Upper lobe of left lung (tissue), 6 donors: ENCODE measurements at regions not wholly inside any gene's neighbourhood (a gene's known extent, or its start where the extent isn't known, plus 50 kb on each side); places are given as distances from the start of the nearest gene placed in this dataset.

Experiments used
- ATAC-seq, 2 donors: fragments of 200-7000 bp; cut with Tn5 transposase; one replicate each; pipeline ENCODE4 v1.9.1; 2022; ENCODE audit warnings: mild to moderate bottlenecking in 2 of 2, moderate library complexity in 2 of 2; ENCODE audit not compliant: low FRiP score in 2 of 2
- DNase-seq, 2 donors: peaks; one replicate each; pipeline ENCODE4 v3.0.0-alpha.2; 2019 to 2020
- H3K27ac ChIP-seq, 4 donors: fragments of 200-600 bp; sonication (generic); one replicate each; pipeline ENCODE4 v1.5.1; 2016 to 2019
- H3K27me3 ChIP-seq, 4 donors: fragments of 200-600 bp; sonication (generic); one replicate each; pipeline ENCODE4 v1.5.1; 2017 to 2019
- H3K36me3 ChIP-seq, 4 donors: fragments of 200-600 bp; sonication (generic); one replicate each; pipeline ENCODE4 v1.5.1; 2016 to 2019
- H3K4me1 ChIP-seq, 4 donors: fragments of 200-600 bp; sonication (generic); one replicate each; pipeline ENCODE4 v1.5.1; 2018 to 2019
- H3K4me3 ChIP-seq, 4 donors: fragments of 200-600 bp; sonication (generic); one replicate each; pipeline ENCODE4 v1.5.1; 2017 to 2019; ENCODE audit warnings: mild to moderate bottlenecking in 2 of 4, moderate library complexity in 1 of 4
- H3K9me3 ChIP-seq, 4 donors: fragments of 200-600 bp; sonication (generic); one replicate each; pipeline ENCODE4 v1.5.1; 2018 to 2019
- EP300 ChIP-seq, 4 donors: sonication (generic); formaldehyde crosslinking; IDR thresholded peaks; one replicate each; pipeline ENCODE4 v1.5.1; 2017; ENCODE audit warnings: antibody characterized with exemption in 4 of 4, control low read depth in 2 of 4
- POLR2A ChIP-seq, 4 donors: fragments of 450-650 bp; IDR thresholded peaks; one replicate each; pipeline ENCODE4 v1.5.1; 2016 to 2017; ENCODE audit warnings: antibody characterized with exemption in 4 of 4, mild to moderate bottlenecking in 2 of 4
- POLR2AphosphoS5 ChIP-seq, 2 donors: sonication (generic); formaldehyde crosslinking; IDR thresholded peaks; one replicate each; pipeline ENCODE4 v1.5.1; 2017; ENCODE audit warnings: antibody characterized with exemption in 2 of 2
- WGBS, 2 donors: methylation state at CpG; one replicate each; pipeline ENCODE4 v1.1.5; 2017 to 2018; 5-methylcytosine and 5-hydroxymethylcytosine counted together
- TF ChIP-seq, protein P1 (sequence below), 6 experiments: fragments of 450-650 bp in 4 of 6; fragments of 200-600 bp in 2 of 6; sonication (generic) in 2 of 6; IDR thresholded peaks; one replicate each; pipeline ENCODE4 v1.5.1; 2016 to 2019; ENCODE audit warnings: antibody characterized with exemption in 6 of 6
- donor health status: DM: no; HTN: no; CAD: no; lungs with moderate emphysema.
- donor health status: DM: no; HTN: yes; CAD: no; lungs with severe emphysema.

DNA sequence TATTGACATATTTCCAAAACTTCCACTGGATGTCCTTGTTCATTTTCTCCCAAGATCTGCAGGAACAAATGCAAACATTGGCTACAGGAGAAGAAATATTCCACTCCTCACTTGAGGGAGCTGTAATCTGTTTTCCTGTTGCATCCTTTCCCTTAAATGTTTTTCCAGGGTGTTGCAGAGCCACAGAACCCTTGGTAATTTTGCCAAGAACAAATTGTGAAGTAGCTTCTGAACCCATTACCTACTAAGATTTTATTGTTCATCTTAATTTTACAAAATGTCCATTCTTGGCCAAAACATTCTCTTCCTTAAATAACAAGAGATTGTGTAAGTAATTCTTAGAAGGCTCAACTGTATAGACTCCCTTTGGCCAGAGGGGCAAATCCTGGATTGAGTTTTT is 177.0 kb downstream of the GNAT3 start:
- H3K4me3 ChIP-seq: no peak overlapping the region
- H3K4me1 ChIP-seq: no peaks in the 10 kb centered on the region
- ATAC-seq: no peak
- DNase-seq: no peak
- H3K9me3 ChIP-seq: no peaks in the 10 kb centered on the region
- no peaks in the 10 kb centered on the region for H3K27me3 ChIP-seq
- H3K27ac ChIP-seq: no peak overlapping the region
- H3K36me3 ChIP-seq: no peaks in the 10 kb centered on the region
- TF ChIP-seq EP300 (IDR thresholded peaks at IDR 0.05) (no peak), POLR2AphosphoS5 (IDR thresholded peaks at IDR 0.05) (no peak), POLR2A (IDR thresholded peaks at IDR 0.05) (no peak)
- TF ChIP-seq, protein P1, sequence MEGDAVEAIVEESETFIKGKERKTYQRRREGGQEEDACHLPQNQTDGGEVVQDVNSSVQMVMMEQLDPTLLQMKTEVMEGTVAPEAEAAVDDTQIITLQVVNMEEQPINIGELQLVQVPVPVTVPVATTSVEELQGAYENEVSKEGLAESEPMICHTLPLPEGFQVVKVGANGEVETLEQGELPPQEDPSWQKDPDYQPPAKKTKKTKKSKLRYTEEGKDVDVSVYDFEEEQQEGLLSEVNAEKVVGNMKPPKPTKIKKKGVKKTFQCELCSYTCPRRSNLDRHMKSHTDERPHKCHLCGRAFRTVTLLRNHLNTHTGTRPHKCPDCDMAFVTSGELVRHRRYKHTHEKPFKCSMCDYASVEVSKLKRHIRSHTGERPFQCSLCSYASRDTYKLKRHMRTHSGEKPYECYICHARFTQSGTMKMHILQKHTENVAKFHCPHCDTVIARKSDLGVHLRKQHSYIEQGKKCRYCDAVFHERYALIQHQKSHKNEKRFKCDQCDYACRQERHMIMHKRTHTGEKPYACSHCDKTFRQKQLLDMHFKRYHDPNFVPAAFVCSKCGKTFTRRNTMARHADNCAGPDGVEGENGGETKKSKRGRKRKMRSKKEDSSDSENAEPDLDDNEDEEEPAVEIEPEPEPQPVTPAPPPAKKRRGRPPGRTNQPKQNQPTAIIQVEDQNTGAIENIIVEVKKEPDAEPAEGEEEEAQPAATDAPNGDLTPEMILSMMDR (IDR thresholded peaks at IDR 0.05): no peak

DNA sequence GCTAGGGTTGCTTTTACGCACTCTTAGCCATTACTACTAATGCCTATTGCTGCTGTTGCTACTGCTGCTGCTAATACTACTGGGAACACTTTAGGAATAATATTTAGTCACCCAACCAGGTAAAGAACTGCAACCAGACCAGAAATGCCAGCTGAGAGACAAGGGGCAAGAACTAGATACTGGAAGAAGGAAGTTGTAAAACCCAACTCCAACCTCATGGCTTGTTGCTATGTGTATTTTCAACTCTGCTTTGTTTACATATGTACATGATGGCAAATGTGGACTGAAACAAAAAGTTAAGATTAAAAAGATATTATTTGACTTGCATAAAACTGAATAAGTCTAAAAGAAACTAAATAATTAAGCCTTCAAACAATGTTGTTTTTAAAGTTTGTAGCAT is 177.7 kb downstream of the GNAT3 start:
- ATAC-seq (no peak), DNase-seq (no peak)
- H3K9me3 ChIP-seq: no peaks in the 10 kb centered on the region
- H3K27ac ChIP-seq: no peak overlapping the region
- TF ChIP-seq POLR2AphosphoS5 (IDR thresholded peaks at IDR 0.05) (no peak), POLR2A (IDR thresholded peaks at IDR 0.05) (no peak), EP300 (IDR thresholded peaks at IDR 0.05) (no peak)
- TF ChIP-seq, protein P1 (IDR thresholded peaks at IDR 0.05): no peak
- no peak overlapping the region for H3K4me3 ChIP-seq
- WGBS, 2 donors: 90 to 92% methylated on average over 1 of the region's 1 CpG
- H3K36me3 ChIP-seq: no peaks in the 10 kb centered on the region
- no peaks in the 10 kb centered on the region for H3K27me3 ChIP-seq
- H3K4me1 ChIP-seq: no peaks in the 10 kb centered on the region

DNA sequence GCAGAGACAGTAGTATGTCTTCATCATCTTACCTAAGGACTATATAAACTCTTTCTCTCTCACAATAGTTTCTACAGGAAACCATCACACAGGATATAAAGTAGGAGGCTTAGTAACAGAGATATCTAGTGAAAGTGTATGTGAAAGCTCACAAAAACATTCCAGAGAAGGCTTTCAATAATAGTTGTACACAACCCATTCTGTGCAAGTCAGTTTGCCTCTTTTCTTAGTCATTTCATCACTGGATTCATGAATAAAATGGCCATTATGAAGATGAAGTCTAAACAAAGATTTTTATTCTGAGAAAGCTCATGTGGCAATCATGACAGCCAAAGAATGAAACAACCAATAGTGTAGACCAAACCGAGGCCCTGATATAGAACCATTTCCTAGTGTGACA is 178.8 kb downstream of the GNAT3 start:
- H3K4me3 ChIP-seq: no peak overlapping the region
- no peaks in the 10 kb centered on the region for H3K9me3 ChIP-seq
- H3K27ac ChIP-seq: no peak overlapping the region
- WGBS, 2 donors: 64 to 81% methylated on average over 1 of the region's 1 CpG
- no peaks in the 10 kb centered on the region for H3K4me1 ChIP-seq
- no peaks in the 10 kb centered on the region for H3K36me3 ChIP-seq
- TF ChIP-seq POLR2AphosphoS5 (IDR thresholded peaks at IDR 0.05): no peak
- TF ChIP-seq EP300 (IDR thresholded peaks at IDR 0.05): no peak
- TF ChIP-seq, protein P1 (IDR thresholded peaks at IDR 0.05): no peak
- H3K27me3 ChIP-seq: no peaks in the 10 kb centered on the region
- DNase-seq: no peak
- ATAC-seq: no peak

DNA sequence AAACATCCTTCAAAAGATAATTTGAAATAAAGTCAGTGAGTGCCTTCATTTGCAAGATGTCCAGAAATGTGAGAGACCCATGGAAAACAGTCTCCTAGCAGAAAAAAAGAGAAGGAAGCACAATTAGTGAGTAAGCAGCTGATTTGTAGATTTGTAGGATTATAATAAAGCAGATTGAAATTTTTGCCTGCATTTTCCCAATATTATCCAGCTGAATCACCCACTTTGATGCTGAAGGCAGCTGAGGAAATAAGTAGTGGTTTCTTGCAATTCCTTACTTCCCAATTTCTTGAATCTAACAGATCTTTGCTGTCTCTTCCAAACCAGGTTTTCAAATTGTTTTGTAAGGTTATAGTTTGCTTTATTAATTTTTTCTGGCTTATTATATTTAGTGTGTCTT is 181.4 kb downstream of the GNAT3 start:
- no peak for DNase-seq
- no peaks in the 10 kb centered on the region for H3K27me3 ChIP-seq
- ATAC-seq: no peak
- H3K4me3 ChIP-seq: no peak overlapping the region
- H3K9me3 ChIP-seq: no peaks in the 10 kb centered on the region
- TF ChIP-seq POLR2A (IDR thresholded peaks at IDR 0.05) (no peak), POLR2AphosphoS5 (IDR thresholded peaks at IDR 0.05) (no peak), EP300 (IDR thresholded peaks at IDR 0.05) (no peak)
- TF ChIP-seq, protein P1 (IDR thresholded peaks at IDR 0.05): no peak
- no peaks in the 10 kb centered on the region for H3K36me3 ChIP-seq
- no peak overlapping the region for H3K27ac ChIP-seq
- H3K4me1 ChIP-seq: no peaks in the 10 kb centered on the region

DNA sequence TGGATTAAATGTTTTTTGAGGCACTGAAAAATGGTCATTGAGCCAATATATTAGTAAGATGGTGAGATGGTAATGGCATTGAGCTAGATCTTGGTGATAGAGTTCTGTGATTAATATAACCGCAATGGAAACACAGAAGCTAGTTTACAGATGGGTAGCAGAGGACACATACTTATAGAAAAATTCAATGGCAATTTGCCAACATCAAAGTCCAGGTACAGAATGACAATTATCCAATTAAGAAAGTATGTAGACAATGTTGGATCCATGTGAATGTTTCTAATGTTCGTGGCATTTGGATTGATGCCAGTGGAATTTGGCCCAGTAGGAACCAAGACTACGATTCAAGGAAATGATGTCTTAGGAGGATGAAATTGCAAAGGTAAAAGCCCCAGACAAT is 187.8 kb downstream of the GNAT3 start:
- TF ChIP-seq EP300 (IDR thresholded peaks at IDR 0.05): no peak
- TF ChIP-seq, protein P1 (IDR thresholded peaks at IDR 0.05): no peak
- TF ChIP-seq POLR2A (IDR thresholded peaks at IDR 0.05): no peak
- no peak for TF ChIP-seq POLR2AphosphoS5 (IDR thresholded peaks at IDR 0.05)
- ATAC-seq (no peak), DNase-seq (no peak)
- H3K27me3 ChIP-seq: no peaks in the 10 kb centered on the region
- no peaks in the 10 kb centered on the region for H3K9me3 ChIP-seq
- no peaks in the 10 kb centered on the region for H3K4me1 ChIP-seq
- H3K36me3 ChIP-seq: no peaks in the 10 kb centered on the region
- WGBS, 2 donors: 52 to 55% methylated on average over 3 of the region's 3 CpGs
- no peak overlapping the region for H3K4me3 ChIP-seq
- no peak overlapping the region for H3K27ac ChIP-seq
